ENCODE measurements at regions not wholly inside any gene's neighbourhood (a gene's known extent, or its start where the extent isn't known, plus 50 kb on each side); places are given as distances from the start of the nearest gene placed in this dataset.

DNA sequence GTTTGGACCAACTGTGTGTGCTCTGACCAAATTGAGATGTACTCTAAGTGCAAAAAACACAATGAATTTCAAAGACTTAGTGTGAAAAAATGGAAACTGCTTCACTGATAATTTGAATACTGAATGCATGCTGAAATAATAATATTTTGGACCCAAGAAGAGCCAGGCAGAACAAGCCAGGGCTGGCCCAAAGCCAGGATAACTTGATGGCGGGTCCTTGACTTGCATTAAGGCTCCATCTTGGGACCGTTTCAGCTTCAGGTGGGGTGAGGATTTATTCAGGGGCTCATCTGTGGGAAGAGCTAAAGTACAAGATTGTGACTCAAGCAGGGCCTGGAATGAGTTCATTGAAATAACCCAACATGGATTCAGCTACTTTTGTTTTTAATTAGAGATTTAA is 921.9 kb downstream of the QKI start:
- BruUV-seq (replicated peaks): no TSS peak
- Histone ChIP-seq H3K9me2 (ENCODE audit: insufficient read depth) (no peaks in the 10 kb centered on the region), H4K20me1 (ENCODE audit: insufficient read depth) (no peaks in the 10 kb centered on the region), H3K27ac (ENCODE audit: low read depth, low read length) (no peak overlapping the region), H3K79me2 (ENCODE audit: insufficient read depth, low read length) (no peaks in the 10 kb centered on the region), H3K9ac (ENCODE audit: low read length) (no peak overlapping the region), H3K4me1 (ENCODE audit: control insufficient read depth in 1 of 2, insufficient read depth in 2 of 2, low read length in 2 of 2) (no peaks in the 10 kb centered on the region), H3K27me3 (ENCODE audit: insufficient read depth, low read length) (no peaks in the 10 kb centered on the region), H3K36me3 (ENCODE audit: control insufficient read depth in 1 of 2, insufficient read depth in 2 of 2, low read length in 2 of 2) (no peaks in the 10 kb centered on the region), H2AFZ (ENCODE audit: low read depth, low read length, poor library complexity, severe bottlenecking) (no peak overlapping the region), H3K4me3 (replicated peaks in 1 of 2; ENCODE audit: low read depth in 1 of 2, low read length in 2 of 2) (no peak overlapping the region), H3K4me2 (ENCODE audit: low read length) (no peak overlapping the region), H3K9me3 (ENCODE audit: control insufficient read depth in 1 of 2, insufficient read depth in 1 of 2, low read depth in 1 of 2, low read length in 2 of 2) (peaks cover 0 to 4% of the 10 kb centered on the region in 2 experiments; a peak in 1 of 4 replicates)
- no peak for TF ChIP-seq ELF1 (IDR thresholded peaks at IDR 0.05; ENCODE audit: borderline replicate concordance, low read depth)
- no peak for TF ChIP-seq CBX3 (IDR thresholded peaks at IDR 0.05; ENCODE audit: low read depth)
- no peak for TF ChIP-seq POLR2A (IDR thresholded peaks at IDR 0.05; ENCODE audit: borderline replicate concordance, extremely low read depth, insufficient read depth, insufficient read length)
- no peak for TF ChIP-seq ZNF274 (IDR thresholded peaks at IDR 0.05; ENCODE audit: low read depth, low read length)
- TF ChIP-seq SP1 (IDR thresholded peaks at IDR 0.05; ENCODE audit: low read depth): no peak
- TF ChIP-seq YY1 (IDR thresholded peaks at IDR 0.05; ENCODE audit: extremely low read depth, insufficient replicate concordance, low read depth, low read length): no peak
- TF ChIP-seq, protein P1, sequence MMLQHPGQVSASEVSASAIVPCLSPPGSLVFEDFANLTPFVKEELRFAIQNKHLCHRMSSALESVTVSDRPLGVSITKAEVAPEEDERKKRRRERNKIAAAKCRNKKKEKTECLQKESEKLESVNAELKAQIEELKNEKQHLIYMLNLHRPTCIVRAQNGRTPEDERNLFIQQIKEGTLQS (IDR thresholded peaks at IDR 0.05): no peak
- TF ChIP-seq, protein P2, sequence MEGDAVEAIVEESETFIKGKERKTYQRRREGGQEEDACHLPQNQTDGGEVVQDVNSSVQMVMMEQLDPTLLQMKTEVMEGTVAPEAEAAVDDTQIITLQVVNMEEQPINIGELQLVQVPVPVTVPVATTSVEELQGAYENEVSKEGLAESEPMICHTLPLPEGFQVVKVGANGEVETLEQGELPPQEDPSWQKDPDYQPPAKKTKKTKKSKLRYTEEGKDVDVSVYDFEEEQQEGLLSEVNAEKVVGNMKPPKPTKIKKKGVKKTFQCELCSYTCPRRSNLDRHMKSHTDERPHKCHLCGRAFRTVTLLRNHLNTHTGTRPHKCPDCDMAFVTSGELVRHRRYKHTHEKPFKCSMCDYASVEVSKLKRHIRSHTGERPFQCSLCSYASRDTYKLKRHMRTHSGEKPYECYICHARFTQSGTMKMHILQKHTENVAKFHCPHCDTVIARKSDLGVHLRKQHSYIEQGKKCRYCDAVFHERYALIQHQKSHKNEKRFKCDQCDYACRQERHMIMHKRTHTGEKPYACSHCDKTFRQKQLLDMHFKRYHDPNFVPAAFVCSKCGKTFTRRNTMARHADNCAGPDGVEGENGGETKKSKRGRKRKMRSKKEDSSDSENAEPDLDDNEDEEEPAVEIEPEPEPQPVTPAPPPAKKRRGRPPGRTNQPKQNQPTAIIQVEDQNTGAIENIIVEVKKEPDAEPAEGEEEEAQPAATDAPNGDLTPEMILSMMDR (IDR thresholded peaks at IDR 0.05 in 2 of 3, conservative IDR thresholded peaks at IDR 0.05 in 1 of 3; ENCODE audit: borderline replicate concordance in 1 of 3, insufficient read depth in 1 of 3, low read depth in 2 of 3, low read length in 2 of 3): no peak
- CTCF ChIA-PET: no interaction called here
- intact Hi-C loops (cut with micrococcal nuclease): no loop called here
- RAD21 ChIA-PET (ENCODE audit: low non-redundant PET in 1 of 2, low total read pairs in 2 of 2, uncharacterized antibody in 2 of 2, unreplicated experiment in 2 of 2): no interaction called here
- POLR2A ChIA-PET: no interaction called here
- ATAC-seq (no peak), DNase-seq (ENCODE audit: low read depth, low spot score) (no peak)

DNA sequence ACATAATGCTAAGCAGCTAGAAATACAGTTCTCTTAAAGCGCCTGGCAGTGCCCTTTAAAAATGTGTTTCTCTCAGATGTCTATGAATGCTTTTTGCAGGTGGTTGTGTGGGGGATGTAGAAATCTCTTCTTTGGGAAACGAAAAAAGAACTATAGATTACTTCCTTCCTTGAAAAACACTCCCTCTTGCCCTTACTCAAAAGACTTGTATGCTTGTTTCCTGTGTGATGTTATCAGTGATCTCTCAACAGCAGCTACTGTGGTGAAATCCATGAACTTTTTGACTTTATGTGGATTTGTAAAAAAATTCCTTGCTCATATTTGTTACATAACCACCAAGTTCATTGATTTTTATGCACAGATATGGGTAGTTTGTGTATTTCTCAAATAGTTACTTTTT is 916.5 kb downstream of the QKI start:
- H3K4me3 ChIP-seq (replicated peaks in 1 of 2; ENCODE audit: low read depth in 1 of 2, low read length in 2 of 2): no peak overlapping the region
- DNase-seq (ENCODE audit: low read depth, low spot score) (no peak), ATAC-seq (no peak)
- no peaks in the 10 kb centered on the region for H3K27me3 ChIP-seq (ENCODE audit: insufficient read depth, low read length)
- ChIA-PET CTCF (no interaction called here), POLR2A (no interaction called here), RAD21 (ENCODE audit: low non-redundant PET in 1 of 2, low total read pairs in 2 of 2, uncharacterized antibody in 2 of 2, unreplicated experiment in 2 of 2) (no interaction called here)
- H3K9me3 ChIP-seq (ENCODE audit: control insufficient read depth in 1 of 2, insufficient read depth in 1 of 2, low read depth in 1 of 2, low read length in 2 of 2): 0 out of 4 replicates have a peak, but pooled peaks cover 0 to 4% of the 10 kb centered on the region in 2 experiments
- no peaks in the 10 kb centered on the region for H3K4me1 ChIP-seq (ENCODE audit: control insufficient read depth in 1 of 2, insufficient read depth in 2 of 2, low read length in 2 of 2)
- H3K4me2 ChIP-seq (ENCODE audit: low read length): no peak overlapping the region
- no peaks in the 10 kb centered on the region for H3K9me2 ChIP-seq (ENCODE audit: insufficient read depth)
- H3K9ac ChIP-seq (ENCODE audit: low read length): no peak overlapping the region
- no peaks in the 10 kb centered on the region for H4K20me1 ChIP-seq (ENCODE audit: insufficient read depth)
- no TSS peak for BruUV-seq (replicated peaks)
- H3K79me2 ChIP-seq (ENCODE audit: insufficient read depth, low read length): no peaks in the 10 kb centered on the region
- no peaks in the 10 kb centered on the region for H3K36me3 ChIP-seq (ENCODE audit: control insufficient read depth in 1 of 2, insufficient read depth in 2 of 2, low read length in 2 of 2)
- intact Hi-C loops (cut with micrococcal nuclease): no loop called here
- H2AFZ ChIP-seq (ENCODE audit: low read depth, low read length, poor library complexity, severe bottlenecking): no peak overlapping the region
- H3K27ac ChIP-seq (ENCODE audit: low read depth, low read length): no peak overlapping the region
- TF ChIP-seq TCF7L2 (IDR thresholded peaks at IDR 0.05; ENCODE audit: borderline replicate concordance, extremely low read depth, insufficient read depth, insufficient read length) (no peak), SP1 (IDR thresholded peaks at IDR 0.05; ENCODE audit: low read depth) (no peak), ELF1 (IDR thresholded peaks at IDR 0.05; ENCODE audit: borderline replicate concordance, low read depth) (no peak), FOSL1 (IDR thresholded peaks at IDR 0.05; ENCODE audit: low read depth) (no peak), SRF (IDR thresholded peaks at IDR 0.05; ENCODE audit: low read depth) (no peak), EZH2 (IDR thresholded peaks at IDR 0.05) (no peak), SIN3A (IDR thresholded peaks at IDR 0.05; ENCODE audit: low read depth) (no peak), ZFX (IDR thresholded peaks at IDR 0.05) (no peak), POLR2AphosphoS5 (IDR thresholded peaks at IDR 0.05; ENCODE audit: low read depth, low read length) (no peak), CEBPB (IDR thresholded peaks at IDR 0.05; ENCODE audit: low read depth) (no peak), RAD21 (IDR thresholded peaks at IDR 0.05; ENCODE audit: low read depth) (no peak), CBX3 (IDR thresholded peaks at IDR 0.05; ENCODE audit: low read depth) (no peak)
- TF ChIP-seq, protein P3, sequence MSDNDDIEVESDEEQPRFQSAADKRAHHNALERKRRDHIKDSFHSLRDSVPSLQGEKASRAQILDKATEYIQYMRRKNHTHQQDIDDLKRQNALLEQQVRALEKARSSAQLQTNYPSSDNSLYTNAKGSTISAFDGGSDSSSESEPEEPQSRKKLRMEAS (IDR thresholded peaks at IDR 0.05): no peak
- TF ChIP-seq, protein P2 (IDR thresholded peaks at IDR 0.05 in 2 of 3, conservative IDR thresholded peaks at IDR 0.05 in 1 of 3; ENCODE audit: borderline replicate concordance in 1 of 3, insufficient read depth in 1 of 3, low read depth in 2 of 3, low read length in 2 of 3): no peak
